Caco-2 (cell line): ENCODE measurements at regions not wholly inside any gene's neighbourhood (a gene's known extent, or its start where the extent isn't known, plus 50 kb on each side); places are given as distances from the start of the nearest gene placed in this dataset.

Experiments
- BruUV-seq: library from RNA; stranded (reverse); fragments of 400-500 nt; replicated peaks from 2 replicates; lab custom pipeline; 2021; lab: Mats Ljungman, UMichigan
- CTCF ChIA-PET: fragments of 300-600 bp; sonication (Branson Sonifier 250); formaldehyde crosslinking; loops from one replicate; lab custom pipeline; 2022; ENCODE audit warnings: antibody characterized with exemption; lab: Charles Lee
- POLR2A ChIA-PET: fragments of 300-600 bp; sonication (Branson Sonifier 250); formaldehyde crosslinking; loops from one replicate; lab custom pipeline; 2022; ENCODE audit warnings: antibody characterized with exemption; lab: Charles Lee
- DNase-seq, 2 experiments: peaks; one replicate each; pipeline versions ENCODE4 v3.0.0 to v3.0.0-alpha.2; 2020 to 2022
- H3K27me3 ChIP-seq: replicated peaks from 2 replicates; pipeline ENCODE4 v1.6.0; 2011; ENCODE audit warnings: low read length; ENCODE audit not compliant: control insufficient read depth, insufficient read depth
- H3K36me3 ChIP-seq: 2 replicates; pipeline ENCODE4 v1.5.1; 2011; ENCODE audit warnings: low read length; ENCODE audit not compliant: control insufficient read depth, insufficient read depth
- H3K4me1 ChIP-seq: fragments of 250-450 bp; sonication (Bioruptor Pico); 2 replicates; pipeline ENCODE4 v1.5.1; 2020; ENCODE audit warnings: mild to moderate bottlenecking
- H3K4me3 ChIP-seq: 2 replicates; pipeline ENCODE4 v1.5.1; 2011; ENCODE audit warnings: low read depth, mild to moderate bottlenecking, control low read depth, low read length
- H3K9me3 ChIP-seq: fragments of 250-450 bp; sonication (Bioruptor Pico); 2 replicates; pipeline ENCODE4 v1.5.1; 2020; ENCODE audit warnings: mild to moderate bottlenecking, moderate library complexity
- H3K27ac Mint-ChIP-seq: one replicate; pipeline ENCODE4 v1.8.0; 2022; ENCODE audit warnings: mixed read lengths; ENCODE audit not compliant: unreplicated experiment
- H3K27me3 Mint-ChIP-seq: one replicate; pipeline ENCODE4 v1.8.0; 2022; ENCODE audit warnings: mixed read lengths; ENCODE audit not compliant: insufficient read depth, unreplicated experiment
- H3K36me3 Mint-ChIP-seq: one replicate; pipeline ENCODE4 v1.8.0; 2022; ENCODE audit warnings: mild to moderate bottlenecking, mixed read lengths; ENCODE audit not compliant: insufficient read depth, unreplicated experiment
- H3K4me1 Mint-ChIP-seq: one replicate; pipeline ENCODE4 v1.8.0; 2022; ENCODE audit warnings: low read depth, mixed read lengths; ENCODE audit not compliant: unreplicated experiment
- H3K4me3 Mint-ChIP-seq: one replicate; pipeline ENCODE4 v1.8.0; 2022; ENCODE audit warnings: mild to moderate bottlenecking, moderate library complexity, mixed read lengths; ENCODE audit not compliant: unreplicated experiment
- H3K9me3 Mint-ChIP-seq: one replicate; pipeline ENCODE4 v1.8.0; 2022; ENCODE audit warnings: mixed read lengths; ENCODE audit not compliant: unreplicated experiment
- CTCF ChIP-seq, 2 experiments: fragments of 200-600 bp in 1 of 2; IDR thresholded peaks; 1 replicate in 1 of 2; 2 replicates in 1 of 2; pipeline versions ENCODE4 v1.5.1 to v1.8.0; 2011 to 2022; ENCODE audit warnings: antibody characterized with exemption in 1 of 2, control low read depth in 1 of 2, inconsistent platforms in 1 of 2, low read depth in 1 of 2, low read length in 1 of 2, mild to moderate bottlenecking in 1 of 2, moderate library complexity in 1 of 2; ENCODE audit not compliant: insufficient read depth in 1 of 2, severe bottlenecking in 1 of 2, unreplicated experiment in 1 of 2
- intact Hi-C: fragments of 100-400 bp; cut with micrococcal nuclease; formaldehyde crosslinking; loops from one replicate; pipeline ENCODE4 v1.10.0; 2022; ENCODE audit not compliant: unreplicated experiment

DNA sequence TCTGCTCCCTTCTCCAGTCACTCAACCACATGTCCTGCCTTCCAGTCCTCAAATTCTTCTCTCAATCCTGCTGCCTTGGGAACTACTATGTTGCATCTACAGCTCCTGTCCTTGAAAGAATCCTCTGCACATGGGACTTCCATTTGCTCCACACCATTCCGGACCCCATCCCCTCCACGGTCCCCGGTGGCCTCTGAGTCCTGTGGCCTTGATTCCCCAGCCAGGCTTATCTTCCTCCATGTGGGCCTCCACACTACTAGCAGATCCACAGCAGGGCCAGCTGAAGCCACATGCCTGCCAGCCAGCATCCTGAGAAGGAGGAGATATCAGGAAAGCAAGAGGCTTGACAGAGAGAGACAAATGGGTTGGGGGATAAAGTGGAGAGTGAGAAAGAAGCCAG is 1323.8 kb downstream of the UQCRFS1 start:
- no peaks in the 10 kb centered on the region for H3K9me3 ChIP-seq
- no TSS peak for BruUV-seq
- Mint-ChIP-seq H3K36me3 (no peaks in the 10 kb centered on the region), H3K27ac (no peak overlapping the region), H3K27me3 (no peaks in the 10 kb centered on the region), H3K9me3 (peaks cover 10% of the 10 kb centered on the region), H3K4me3 (no peak overlapping the region), H3K4me1 (no peaks in the 10 kb centered on the region)
- DNase-seq: no peak
- H3K4me1 ChIP-seq: no peaks in the 10 kb centered on the region
- H3K4me3 ChIP-seq: no peak overlapping the region
- intact Hi-C loops: no loop called here
- CTCF ChIA-PET: no interaction called here
- H3K36me3 ChIP-seq: no peaks in the 10 kb centered on the region
- no peak for TF ChIP-seq CTCF (IDR thresholded peaks at IDR 0.05; ENCODE audit: insufficient read depth in 1 of 2, low read depth in 1 of 2, low read length in 1 of 2, severe bottlenecking in 1 of 2, unreplicated experiment in 1 of 2)
- H3K27me3 ChIP-seq: no peaks in the 10 kb centered on the region
- POLR2A ChIA-PET: no interaction called here

DNA sequence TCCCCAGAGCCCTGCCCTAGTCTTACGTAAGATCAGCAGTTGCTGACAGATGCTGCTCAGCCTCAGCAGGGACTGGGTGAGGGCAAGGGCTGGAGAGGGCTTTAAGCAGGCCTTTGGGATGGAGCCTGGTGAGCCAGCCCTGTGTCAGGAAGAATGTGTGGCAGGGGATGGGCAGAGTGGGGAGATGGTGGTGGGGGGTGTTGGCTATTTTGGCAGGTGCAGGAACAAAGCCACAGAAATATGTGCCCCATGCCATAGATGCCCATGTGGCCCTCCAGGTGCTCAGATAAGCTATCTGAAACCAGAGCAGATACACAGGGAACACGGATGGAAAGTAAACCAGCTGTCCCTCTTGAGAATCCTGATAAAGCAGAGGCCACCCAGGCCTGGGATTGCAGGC is 1325.0 kb downstream of the UQCRFS1 start:
- ChIA-PET CTCF (no interaction called here), POLR2A (no interaction called here)
- H3K27ac Mint-ChIP-seq: no peak overlapping the region
- Histone ChIP-seq H3K27me3 (no peaks in the 10 kb centered on the region), H3K36me3 (no peaks in the 10 kb centered on the region), H3K9me3 (no peaks in the 10 kb centered on the region), H3K4me3 (no peak overlapping the region), H3K4me1 (no peaks in the 10 kb centered on the region)
- no peak overlapping the region for H3K4me3 Mint-ChIP-seq
- DNase-seq: no peak
- no peaks in the 10 kb centered on the region for H3K4me1 Mint-ChIP-seq
- H3K9me3 Mint-ChIP-seq: no peaks in the 10 kb centered on the region
- TF ChIP-seq CTCF (IDR thresholded peaks at IDR 0.05; ENCODE audit: insufficient read depth in 1 of 2, low read depth in 1 of 2, low read length in 1 of 2, severe bottlenecking in 1 of 2, unreplicated experiment in 1 of 2): no peak
- no peaks in the 10 kb centered on the region for H3K27me3 Mint-ChIP-seq
- no peaks in the 10 kb centered on the region for H3K36me3 Mint-ChIP-seq
- BruUV-seq: no TSS peak
- intact Hi-C loops: no loop called here

GRCh38 chr19:27885359-27885758 is 1327.6 kb downstream of the UQCRFS1 start:
- H3K36me3 Mint-ChIP-seq: no peaks in the 10 kb centered on the region
- BruUV-seq: no TSS peak
- Histone ChIP-seq H3K4me3 (no peak overlapping the region), H3K4me1 (no peaks in the 10 kb centered on the region), H3K9me3 (no peaks in the 10 kb centered on the region), H3K27me3 (no peaks in the 10 kb centered on the region), H3K36me3 (no peaks in the 10 kb centered on the region)
- POLR2A ChIA-PET: no interaction called here
- intact Hi-C loops: no loop called here
- H3K27me3 Mint-ChIP-seq: no peaks in the 10 kb centered on the region
- CTCF ChIA-PET: no interaction called here
- DNase-seq: no peak
- H3K4me1 Mint-ChIP-seq: no peaks in the 10 kb centered on the region
- no peak overlapping the region for H3K4me3 Mint-ChIP-seq
- no peak for TF ChIP-seq CTCF (IDR thresholded peaks at IDR 0.05; ENCODE audit: insufficient read depth in 1 of 2, low read depth in 1 of 2, low read length in 1 of 2, severe bottlenecking in 1 of 2, unreplicated experiment in 1 of 2)
- no peaks in the 10 kb centered on the region for H3K9me3 Mint-ChIP-seq
- no peak overlapping the region for H3K27ac Mint-ChIP-seq
